Astrocyte (in vitro differentiated cells and primary cell): ENCODE measurements at regions not wholly inside any gene's neighbourhood (a gene's known extent, or its start where the extent isn't known, plus 50 kb on each side); places are given as distances from the start of the nearest gene placed in this dataset.

Experiments
- EZH2 ChIP-seq: IDR thresholded peaks from 2 replicates; pipeline ENCODE4 v1.6.1; 2012; ENCODE audit warnings: mild to moderate bottlenecking, low read length, inconsistent platforms; ENCODE audit not compliant: insufficient read depth
- TF ChIP-seq, protein P1 (sequence below): IDR thresholded peaks from 2 replicates; pipeline ENCODE4 v1.5.1; 2011; ENCODE audit warnings: low read depth, mild to moderate bottlenecking, inconsistent platforms, low read length, moderate library complexity; ENCODE audit not compliant: insufficient read depth

DNA sequence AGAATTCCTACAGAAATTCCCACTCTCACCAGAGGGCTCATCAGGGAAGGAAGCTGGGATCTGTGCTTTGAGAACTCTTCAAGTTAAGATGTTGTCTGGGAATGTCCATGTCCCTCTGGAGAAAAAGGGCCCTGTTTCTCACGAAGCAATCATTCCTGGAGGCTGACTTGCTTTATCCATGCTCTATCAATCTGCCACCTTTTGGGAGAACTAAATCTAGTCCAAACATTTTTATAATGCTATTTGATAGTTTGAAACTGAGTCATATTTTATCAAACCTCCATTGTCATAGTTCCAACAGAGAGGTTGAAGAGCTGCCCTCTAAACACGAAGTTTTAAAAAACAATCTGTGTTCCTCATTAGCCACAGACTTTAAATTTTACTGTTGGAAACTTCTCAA is 219.2 kb downstream of the MTX2 start:
- TF ChIP-seq, protein P1, sequence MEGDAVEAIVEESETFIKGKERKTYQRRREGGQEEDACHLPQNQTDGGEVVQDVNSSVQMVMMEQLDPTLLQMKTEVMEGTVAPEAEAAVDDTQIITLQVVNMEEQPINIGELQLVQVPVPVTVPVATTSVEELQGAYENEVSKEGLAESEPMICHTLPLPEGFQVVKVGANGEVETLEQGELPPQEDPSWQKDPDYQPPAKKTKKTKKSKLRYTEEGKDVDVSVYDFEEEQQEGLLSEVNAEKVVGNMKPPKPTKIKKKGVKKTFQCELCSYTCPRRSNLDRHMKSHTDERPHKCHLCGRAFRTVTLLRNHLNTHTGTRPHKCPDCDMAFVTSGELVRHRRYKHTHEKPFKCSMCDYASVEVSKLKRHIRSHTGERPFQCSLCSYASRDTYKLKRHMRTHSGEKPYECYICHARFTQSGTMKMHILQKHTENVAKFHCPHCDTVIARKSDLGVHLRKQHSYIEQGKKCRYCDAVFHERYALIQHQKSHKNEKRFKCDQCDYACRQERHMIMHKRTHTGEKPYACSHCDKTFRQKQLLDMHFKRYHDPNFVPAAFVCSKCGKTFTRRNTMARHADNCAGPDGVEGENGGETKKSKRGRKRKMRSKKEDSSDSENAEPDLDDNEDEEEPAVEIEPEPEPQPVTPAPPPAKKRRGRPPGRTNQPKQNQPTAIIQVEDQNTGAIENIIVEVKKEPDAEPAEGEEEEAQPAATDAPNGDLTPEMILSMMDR, result no peak
- no peak for TF ChIP-seq EZH2
